ENCODE measurements at regions not wholly inside any gene's neighbourhood (a gene's known extent, or its start where the extent isn't known, plus 50 kb on each side); places are given as distances from the start of the nearest gene placed in this dataset.

DNA sequence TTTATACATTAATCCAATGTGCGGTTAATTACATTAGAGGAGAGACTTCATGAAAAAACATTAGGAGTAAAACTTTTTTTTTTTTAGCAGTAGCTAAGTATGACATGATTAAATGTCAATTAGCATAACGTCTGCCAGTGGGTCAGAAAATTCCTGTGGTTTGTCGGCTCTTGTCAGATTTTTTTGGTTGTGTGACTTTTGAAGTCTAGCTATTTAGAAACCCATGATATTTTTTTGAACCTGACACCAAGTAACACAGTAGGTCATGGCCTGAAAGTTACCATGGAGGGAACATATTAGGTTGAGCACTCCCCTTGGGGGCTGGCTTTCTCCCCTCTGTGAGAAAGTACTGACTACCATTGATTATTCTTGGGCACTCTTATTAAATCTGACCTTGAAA, 84.8 kb upstream of the ALDH1A1 start:
- TF ChIP-seq, protein P1, sequence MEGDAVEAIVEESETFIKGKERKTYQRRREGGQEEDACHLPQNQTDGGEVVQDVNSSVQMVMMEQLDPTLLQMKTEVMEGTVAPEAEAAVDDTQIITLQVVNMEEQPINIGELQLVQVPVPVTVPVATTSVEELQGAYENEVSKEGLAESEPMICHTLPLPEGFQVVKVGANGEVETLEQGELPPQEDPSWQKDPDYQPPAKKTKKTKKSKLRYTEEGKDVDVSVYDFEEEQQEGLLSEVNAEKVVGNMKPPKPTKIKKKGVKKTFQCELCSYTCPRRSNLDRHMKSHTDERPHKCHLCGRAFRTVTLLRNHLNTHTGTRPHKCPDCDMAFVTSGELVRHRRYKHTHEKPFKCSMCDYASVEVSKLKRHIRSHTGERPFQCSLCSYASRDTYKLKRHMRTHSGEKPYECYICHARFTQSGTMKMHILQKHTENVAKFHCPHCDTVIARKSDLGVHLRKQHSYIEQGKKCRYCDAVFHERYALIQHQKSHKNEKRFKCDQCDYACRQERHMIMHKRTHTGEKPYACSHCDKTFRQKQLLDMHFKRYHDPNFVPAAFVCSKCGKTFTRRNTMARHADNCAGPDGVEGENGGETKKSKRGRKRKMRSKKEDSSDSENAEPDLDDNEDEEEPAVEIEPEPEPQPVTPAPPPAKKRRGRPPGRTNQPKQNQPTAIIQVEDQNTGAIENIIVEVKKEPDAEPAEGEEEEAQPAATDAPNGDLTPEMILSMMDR (IDR thresholded peaks at IDR 0.05): no peak
- TF ChIP-seq EP300 (IDR thresholded peaks at IDR 0.05): no peak

Measured in ovary (tissue), 3 donors.